NCI-H1436 treated with DMSO at 0.1 percent for 48 hours (cell line): ENCODE measurements at regions not wholly inside any gene's neighbourhood (a gene's known extent, or its start where the extent isn't known, plus 50 kb on each side); places are given as distances from the start of the nearest gene placed in this dataset.

ENCODE experiments used
- DNase-seq: peaks from one replicate; lab custom pipeline; 2025; lab: John Stamatoyannopoulos, UW

DNA sequence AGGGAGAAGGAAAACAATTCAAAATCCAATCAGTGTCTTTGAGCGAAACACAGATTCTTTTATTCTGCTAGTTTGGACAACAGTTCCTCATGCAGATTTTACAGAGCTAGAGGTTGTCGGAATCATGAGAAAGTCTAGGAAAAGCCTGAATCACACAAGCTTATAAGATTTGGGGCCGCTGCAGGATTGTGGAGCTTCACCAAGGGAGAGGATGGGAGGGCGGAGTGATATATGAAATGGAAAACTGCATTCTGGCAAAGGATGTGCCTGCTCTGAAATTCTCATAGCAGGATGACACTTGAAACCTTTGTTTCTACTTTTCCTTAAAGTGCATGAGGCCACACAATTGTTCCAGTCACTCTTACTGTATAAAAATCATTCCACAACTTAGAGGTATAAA lies 134.3 kb downstream of the OR2K2 start:
- no peak for DNase-seq

DNA sequence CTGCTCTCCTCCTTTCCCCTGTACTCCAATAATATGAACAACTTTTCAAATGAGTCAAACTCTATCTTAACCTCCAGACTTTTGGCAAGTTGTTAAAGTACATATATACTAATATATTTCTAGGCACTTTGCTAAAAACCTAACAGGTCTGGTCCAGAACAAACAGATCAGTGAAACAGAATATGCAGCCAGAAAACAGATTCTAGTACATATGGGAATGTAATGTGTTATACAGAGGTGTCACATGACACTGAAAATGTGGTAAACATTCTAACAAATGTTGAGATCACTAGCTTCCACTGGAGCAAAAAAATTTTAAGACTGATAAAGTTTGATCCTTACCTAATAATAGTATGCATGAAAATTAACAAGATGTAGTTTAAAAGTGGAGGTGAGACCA lies 136.9 kb downstream of the OR2K2 start:
- no peak for DNase-seq

DNA sequence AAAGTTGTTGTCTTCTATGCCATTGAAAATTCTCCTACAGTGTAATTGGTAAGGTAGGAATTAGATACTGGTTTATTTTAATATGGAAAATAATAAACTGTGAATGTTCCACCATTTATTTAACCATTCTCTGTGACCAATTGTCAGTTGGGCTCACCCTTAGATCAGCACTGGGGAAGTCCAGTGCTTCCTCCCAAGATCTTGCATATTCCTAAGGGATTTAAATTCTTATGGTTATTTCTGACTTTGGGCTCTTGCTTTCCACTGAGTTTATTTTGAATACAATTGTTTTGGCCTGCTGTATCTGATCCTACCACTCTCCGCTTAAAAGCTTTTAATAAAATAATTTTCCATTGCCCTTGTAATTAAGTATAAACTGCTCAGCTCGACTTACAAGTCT lies 137.4 kb downstream of the OR2K2 start:
- no peak for DNase-seq

DNA sequence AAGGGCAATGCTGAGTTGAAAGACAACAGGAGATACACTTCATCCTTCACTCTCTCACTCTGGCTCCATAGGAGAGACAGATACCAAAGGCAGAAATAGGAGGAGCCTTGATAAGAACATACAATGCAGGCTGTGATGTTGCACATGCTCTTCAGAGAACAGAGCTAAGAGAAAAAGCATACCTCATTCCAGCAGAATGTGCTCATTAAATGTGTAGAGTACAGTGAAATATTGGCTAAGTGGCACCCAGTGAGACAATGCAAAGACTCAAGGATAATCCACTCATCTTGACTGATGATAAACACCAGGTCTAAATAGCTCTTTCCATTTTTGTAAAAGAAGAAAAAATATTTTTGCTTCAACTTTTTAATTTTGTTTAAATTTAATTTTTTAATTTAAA lies 139.7 kb downstream of the OR2K2 start:
- no peak for DNase-seq

DNA sequence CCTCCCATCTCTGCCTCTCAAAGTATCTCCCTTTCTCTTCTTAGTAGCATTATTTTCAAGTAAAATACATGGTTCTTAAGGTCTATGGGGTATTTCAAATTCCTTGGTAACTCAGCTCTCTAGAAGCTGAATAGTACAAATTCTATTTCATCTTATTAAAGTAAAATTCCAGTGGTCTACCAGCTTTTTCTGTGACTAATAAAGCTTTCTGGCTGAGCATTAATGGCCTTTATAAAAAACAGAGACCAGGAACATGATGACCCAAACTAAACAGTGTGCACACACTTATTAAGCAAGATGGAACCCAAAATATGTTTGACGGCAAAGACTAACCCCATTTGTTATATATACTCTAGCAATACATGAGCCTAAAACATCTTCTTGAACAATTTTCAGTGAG lies 142.6 kb downstream of the OR2K2 start:
- no peak for DNase-seq

DNA sequence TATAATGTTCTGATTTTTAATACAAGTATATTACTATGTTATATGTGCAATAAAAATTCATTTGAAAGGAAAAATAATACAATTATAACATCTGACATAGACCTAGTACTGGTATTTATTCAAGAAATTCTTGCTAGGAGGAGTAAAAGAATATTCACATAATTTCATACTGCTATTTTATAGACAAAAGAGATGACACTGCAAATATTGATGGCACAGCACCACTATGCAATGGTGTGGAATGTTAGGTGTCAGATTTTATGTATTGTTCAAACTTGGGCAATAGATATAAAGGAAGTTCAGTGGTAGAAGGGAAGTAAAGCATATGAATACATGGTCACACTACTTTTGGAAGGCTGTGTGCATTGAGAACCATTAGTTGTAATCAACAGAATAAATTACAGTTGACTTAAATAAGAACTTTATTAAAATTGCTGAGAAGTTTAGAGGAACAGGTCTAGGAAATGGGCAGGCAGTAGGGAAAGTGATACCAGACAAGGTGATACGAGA lies 143.9 kb downstream of the OR2K2 start:
- DNase-seq, result no peak

DNA sequence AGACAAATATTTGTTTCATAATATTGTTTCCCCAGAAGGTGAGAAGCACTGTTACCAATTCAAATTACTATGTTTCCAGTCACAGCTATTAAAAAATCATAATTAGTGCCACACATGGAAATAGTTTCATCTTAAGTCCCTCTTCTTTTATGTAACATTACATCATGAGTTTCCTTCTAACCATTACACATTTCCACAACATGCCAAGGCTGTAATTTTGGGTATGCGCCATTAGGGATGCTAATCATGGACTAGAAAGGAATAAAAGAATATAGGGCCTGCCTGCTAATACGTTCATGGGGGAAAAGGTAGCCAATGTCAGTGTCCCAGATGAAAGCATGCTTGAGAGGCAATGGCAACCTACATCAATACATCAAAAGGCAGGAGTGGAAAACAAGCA lies 142.5 kb upstream of the LPAR1 start:
- no peak for DNase-seq

DNA sequence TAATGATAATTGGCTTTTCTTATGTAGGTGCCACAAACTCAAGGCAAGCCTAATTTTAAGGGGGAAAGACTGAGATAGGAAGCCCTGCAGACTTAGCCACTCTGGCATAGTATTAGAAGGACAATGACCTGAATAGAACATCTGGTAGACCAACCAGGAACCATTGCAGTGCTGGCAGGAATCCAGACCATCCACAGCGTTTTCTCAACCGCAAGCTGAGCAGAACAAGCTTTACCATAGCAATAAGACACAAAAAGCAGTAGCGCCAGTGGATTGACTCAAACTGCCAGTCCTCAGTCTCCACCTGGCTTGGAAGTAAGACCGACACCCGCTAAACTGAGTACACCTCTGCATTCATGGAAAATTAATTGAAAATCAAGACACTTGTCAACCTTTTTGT lies 141.3 kb upstream of the LPAR1 start:
- DNase-seq, result no peak

DNA sequence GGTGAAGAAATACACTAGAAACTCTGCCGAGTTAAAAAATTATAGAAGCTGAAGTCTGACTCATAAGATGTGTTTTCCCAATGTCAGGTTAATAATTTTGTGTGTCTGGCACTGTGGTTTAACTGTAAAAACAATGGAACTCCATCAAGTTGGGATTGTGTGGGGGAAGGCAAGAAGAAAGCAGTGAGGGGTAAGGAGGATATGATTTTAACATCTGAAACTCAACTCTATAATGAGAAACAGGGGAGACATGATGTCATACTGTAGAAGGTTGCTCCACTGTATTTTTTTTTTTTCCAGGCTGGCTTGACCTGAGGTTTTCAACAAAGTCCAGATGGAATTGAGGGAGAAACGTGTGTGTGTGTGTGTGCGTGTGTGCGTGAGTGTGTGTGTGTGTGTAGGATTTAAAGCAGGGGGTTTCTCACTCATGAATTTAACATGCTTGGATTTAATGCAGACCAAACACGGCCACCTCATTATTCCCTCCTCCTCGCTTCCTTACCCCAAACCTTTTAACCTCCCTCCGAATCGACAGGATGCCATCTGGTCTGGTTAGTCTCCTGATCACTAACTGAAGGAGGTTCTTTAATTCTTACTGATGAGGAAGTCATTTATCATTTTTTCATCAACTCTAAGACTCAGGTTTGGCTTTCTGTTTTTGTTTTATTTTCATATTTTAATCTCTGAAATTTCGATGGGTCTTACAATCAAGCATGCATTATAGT lies 140.2 kb upstream of the LPAR1 start:
- DNase-seq, result no peak

DNA sequence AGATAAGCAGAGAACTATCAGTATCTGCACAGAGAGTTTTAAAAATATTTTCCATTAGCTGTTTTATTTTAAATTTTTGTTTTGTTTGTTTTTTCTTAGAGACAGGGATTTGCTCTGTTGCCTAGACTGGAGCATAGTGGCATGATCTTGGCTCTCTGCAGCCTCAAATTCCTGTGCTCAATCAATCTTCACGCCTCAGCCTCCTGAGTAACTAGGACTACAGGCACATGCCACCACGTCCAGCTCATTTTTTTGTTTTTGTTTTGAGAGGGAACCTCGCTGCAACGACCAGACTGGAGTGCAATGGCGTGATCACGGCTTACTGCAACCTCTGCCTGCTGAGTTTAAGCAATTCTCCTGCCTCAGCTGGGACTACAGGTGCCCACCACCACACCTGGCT lies 138.2 kb upstream of the LPAR1 start:
- no peak for DNase-seq

DNA sequence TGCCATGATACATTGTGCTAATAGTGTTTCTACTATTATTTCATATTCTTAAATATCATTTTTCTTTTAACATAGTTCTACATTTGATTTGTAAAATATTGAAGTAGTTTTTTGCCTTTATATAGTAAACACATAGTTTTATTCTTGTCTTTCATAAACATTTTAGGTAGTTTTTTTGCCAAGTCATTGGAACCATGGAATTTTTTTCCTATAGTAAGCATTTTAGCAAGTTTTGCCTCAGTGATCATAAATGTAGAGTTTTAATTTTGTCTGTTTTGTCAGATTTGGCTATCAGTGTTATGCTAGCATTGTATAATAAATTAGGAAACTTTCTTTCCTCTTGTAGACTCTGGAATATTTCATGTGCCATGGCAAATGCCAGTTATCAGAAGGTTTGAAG lies 137.1 kb upstream of the LPAR1 start:
- no peak for DNase-seq

DNA sequence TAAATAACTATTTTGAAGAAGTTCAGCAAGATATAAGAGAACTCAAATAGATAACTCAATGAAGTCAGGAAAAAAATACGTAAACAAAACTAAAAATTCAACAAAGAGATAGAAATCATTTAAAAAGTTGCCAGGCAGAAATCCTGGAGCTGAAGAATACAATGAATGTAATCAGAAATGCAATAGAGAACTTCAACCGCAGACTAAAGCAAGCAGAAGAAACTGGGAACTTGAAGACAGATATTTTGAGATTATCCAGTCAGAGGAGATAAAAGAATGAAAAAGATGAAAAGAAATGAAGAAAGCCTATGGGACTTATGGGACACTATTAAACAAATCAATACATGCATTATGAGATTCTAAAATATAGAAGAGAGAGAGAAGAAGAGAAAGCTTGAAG lies 129.1 kb upstream of the LPAR1 start:
- DNase-seq, result no peak

DNA sequence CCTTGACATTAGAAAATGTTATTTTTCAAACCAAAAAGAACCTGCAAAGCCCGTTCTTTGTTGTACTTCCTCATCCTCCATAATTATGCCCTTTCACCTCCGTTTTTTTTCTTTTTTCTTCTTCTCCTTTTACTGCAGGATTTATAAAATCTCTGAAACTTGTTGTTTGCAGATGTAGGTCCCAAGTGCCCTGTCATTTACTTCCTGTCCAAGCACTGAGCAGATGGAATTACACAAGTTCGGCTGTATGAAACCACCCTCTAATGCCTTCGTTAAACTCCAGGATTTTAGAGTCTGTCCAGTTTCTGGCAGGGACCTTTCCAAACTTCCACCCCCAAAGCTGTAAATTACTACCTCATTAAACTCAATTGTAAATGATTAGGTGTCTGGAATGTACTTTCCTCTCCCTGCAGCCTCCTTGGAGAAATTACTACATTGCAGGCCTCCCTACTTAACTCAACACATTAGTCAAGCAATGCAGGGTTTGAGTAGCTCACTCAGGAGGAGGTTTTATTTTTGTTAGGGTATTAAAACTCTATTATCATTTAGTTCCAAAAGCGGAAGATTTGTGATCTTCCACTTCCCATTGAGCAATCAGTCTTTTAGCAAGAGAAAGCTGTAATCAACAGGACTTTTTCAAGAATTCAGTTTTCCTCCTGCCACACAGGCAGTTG lies 125.6 kb upstream of the LPAR1 start:
- DNase-seq, result no peak

DNA sequence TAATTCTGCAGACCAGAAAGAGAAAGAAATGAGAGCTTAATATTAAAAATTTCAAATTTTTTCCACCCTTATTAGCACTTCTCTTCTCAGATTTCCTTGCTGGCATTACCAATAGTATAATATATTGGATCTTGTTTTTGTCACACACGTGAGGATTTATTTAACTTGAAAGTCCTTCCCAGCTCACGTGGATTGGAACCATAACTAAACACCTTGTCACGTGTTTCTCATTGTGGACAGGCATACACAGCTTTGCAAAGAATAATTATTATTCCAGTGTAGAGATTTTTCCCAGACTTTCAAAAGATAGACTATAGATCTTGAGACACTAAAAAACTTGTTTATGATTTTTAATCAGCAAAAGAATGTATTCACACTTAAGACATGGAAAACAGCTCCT lies 123.8 kb upstream of the LPAR1 start:
- no peak for DNase-seq

DNA sequence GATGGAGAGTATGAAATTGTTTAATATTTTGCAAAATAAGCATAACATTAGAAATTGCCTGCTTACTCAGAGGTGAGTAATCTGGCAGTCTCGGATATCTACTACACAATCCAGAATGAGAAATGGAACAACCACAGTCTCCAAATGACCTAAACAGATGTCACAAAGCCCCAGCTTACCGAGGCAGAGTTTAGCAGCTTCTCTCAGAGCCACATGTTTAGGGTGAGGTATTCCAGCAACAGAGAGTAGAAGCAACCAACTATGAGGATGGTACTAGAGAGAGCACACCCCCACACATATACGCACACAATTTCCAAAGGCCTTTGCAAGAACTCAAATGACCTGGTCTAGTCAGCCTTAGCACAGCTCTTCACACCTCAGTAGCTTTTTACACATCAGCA lies 122.7 kb upstream of the LPAR1 start:
- DNase-seq, result no peak

DNA sequence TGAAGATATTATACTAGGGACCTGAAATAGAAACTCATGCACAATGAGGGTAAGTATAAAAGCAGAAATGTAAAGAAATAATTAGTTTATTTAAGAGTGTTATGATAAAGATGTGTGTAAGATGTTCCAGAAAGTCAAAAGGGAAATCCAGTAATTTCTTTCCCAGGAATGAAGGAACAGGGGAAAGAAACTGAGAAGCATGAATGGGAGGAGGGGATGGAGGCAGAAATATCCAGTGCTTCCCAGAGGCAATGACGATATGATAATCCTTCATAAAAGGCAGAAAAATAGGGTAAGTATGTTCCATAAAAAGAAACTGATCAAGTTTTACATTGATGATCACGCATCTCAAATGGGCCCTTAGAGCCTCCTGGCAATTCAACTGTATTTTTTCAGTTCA lies 120.7 kb upstream of the LPAR1 start:
- no peak for DNase-seq

DNA sequence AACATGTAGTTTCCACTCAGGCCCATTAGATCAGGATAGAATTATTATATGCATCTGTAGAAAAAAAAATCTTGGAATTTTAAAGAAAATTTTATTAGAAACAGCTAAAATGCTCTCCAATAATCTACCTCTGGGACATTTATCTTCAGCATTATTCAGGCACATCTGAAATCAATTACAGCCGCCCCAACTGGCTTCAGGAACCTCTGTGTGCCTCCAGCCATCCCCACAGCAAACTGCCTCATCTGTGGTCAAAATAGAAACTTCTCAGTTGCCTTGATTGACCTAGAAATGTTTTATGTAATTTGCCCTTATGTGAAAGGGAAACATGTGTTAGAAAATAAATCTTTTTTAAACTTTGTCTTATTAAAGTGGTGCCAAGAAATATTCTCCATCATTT lies 120.1 kb upstream of the LPAR1 start:
- no peak for DNase-seq

DNA sequence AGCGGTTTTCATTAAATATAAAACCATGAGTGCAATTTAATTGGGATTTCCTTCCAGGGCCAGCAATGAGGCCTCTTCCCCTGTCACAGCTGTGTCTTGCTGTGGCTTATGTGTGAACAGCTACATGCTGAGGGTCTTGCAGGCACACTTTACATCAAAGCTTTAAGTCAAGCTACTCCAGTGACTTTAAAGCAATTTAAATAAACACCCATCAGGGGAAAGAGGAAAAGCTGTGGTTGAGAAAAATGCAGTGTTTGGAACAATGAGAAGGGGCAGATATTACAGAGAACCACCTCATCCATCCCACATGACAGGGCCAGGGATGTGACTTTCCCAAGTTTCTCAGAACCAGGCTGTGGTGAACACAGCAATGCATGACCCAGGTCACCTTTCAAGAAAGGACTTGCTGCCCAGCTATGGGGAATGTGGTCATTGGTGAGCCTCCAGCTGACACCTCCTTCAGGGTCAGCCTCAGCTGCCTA lies 115.9 kb upstream of the LPAR1 start:
- DNase-seq, result no peak

DNA sequence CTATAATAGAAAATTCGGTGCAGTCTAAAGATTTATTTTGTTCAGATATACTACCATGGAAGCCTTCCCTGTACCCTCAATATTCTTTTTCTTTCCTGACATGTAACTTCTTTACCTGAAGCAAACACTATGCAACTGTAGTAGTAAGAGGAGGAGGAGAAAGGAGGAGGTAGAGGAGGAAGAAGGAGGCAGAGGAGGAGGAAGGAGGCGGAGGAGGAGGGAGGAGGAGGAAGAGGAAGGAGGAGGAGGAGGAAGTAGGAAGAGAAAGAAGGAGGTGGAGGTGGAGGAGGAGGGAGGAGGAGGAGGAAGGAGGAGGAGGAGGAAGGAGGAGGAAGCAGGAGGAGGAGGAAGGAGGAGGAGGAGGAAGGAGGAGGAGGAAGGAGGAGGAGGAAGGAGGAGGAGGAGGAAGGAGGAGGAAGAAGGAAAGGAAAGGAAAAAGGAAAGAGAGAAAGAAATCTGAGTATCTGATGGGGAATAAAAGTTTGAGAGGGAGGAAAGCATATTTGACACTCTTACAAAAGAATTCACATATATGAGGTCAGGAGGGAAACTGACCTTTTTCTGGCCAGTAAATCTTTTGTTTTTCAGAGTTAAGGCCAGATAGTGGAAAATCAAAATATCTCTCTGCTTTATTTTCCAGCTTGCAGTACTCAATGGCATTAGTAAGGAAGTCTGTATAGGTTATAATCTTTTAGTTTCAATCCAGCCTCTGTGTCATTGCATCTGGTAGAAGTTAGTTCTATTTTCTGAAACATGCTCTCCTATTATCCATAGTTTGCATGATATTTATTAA lies 114.5 kb upstream of the LPAR1 start:
- no peak for DNase-seq

DNA sequence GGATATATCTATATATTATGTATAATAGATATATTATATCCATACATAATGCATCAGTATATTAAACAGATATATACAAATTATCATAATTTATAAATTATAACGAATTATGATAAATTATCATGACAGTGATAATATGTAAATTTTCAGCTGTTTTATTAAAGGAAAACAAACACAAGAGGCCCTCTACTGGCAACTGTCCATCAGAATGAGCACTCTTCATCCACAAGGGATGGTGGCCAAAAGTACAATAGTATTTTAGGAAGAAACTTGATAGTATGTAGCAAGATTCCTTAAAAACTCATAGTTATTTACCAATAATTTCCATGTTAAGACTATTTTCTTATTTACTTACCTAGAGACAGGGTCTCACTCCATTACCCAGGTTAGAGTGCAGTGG lies 113.3 kb upstream of the LPAR1 start:
- no peak for DNase-seq

DNA sequence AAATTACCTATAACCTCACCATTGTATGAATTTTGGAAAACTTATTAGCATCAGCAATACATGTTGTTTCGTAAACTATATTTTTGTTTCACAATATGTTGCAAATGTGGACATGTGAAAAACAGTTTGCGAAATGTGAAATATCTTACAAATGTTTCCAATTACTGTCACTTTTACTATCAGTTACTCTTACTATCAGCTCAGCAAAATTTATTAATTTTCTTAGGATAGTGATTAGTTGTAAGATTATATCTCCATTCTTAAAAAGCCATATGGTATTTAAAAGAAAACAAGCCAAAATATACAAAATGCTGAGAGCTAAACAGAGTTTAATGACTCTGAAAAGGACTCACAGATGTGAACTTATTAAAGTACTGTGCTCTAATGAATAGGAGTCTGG lies 111.9 kb upstream of the LPAR1 start:
- no peak for DNase-seq

DNA sequence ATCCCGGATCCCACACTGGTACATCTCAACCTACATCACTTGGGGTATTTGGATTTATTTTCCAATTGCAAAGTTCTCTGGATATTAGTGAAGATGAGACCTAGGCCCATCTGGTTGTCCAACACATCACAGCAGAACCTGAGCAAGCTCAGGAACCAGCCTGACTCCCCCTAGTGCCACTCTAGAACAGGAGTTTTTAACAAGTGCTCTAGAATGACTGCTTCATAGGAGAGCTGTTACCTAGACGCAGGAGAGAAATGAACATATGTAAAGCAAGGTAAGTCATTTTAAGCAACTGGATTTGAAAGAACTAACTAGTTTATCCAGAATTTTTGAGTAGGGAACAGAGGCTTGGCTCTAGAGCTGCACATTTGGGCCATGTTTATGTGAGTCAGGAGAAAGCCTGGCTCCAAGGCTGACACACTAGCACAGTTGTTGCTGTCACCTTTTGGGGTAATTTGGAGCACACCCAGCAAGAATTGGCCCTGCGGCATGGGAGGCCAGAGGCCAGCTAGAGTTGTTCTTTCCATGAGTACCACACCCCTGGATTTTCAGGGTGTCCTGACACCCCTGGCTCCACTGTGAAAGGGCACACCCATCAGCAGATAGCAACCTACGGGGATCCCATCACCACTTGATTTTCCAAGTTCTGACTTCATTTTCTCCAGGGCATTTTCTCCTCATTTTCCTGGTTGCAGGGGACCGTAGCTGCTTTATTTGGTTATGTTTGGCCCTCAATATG lies 110.9 kb upstream of the LPAR1 start:
- no peak for DNase-seq
